ENCODE measurements at regions not wholly inside any gene's neighbourhood (a gene's known extent, or its start where the extent isn't known, plus 50 kb on each side); places are given as distances from the start of the nearest gene placed in this dataset.

DNA sequence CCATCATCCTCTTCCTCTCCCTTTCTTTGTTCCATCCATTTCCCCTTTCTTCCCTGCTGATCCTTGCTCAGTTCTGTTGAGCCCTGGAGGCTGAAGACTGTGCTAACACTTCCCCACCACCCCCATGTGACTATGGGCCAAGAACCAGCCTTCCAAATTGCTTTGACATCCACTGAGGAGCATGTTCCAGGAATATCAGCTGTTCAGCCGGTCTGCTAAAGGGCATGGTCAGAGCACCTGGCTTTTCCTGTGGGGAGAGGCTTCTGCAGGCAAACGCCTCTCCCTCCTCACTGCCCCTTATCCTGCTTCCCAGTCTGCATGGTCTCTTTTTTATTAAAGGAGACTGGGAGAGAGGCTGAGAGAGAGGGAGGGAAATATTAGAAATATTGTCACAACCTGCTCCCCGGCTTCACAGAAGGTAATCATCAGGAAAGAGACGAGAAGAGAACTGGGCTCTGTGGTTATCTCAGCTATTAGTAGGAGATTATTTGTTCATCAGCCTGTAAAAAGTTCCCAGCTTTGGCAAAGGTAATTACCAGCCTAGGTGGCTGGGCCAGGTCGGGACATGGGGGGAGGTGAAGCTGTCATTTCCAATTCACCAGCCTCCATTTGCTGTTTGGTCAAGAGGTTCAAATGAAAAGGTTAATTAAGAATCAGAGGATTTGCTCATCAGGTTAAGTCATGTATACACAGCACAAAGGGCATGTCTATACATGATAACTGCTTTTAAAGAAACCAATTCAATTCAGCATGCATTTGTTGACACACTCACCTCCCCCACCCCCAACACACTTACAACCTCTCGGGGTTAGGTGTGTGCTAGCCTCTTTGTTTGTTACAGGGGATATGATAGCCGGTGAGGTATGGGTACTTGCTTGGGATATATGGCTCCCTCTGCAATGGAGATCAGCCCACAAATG is 83.7 kb upstream of the CRHR1 start:
- DNase-seq (ENCODE audit: low spot score), result no peak

DNA sequence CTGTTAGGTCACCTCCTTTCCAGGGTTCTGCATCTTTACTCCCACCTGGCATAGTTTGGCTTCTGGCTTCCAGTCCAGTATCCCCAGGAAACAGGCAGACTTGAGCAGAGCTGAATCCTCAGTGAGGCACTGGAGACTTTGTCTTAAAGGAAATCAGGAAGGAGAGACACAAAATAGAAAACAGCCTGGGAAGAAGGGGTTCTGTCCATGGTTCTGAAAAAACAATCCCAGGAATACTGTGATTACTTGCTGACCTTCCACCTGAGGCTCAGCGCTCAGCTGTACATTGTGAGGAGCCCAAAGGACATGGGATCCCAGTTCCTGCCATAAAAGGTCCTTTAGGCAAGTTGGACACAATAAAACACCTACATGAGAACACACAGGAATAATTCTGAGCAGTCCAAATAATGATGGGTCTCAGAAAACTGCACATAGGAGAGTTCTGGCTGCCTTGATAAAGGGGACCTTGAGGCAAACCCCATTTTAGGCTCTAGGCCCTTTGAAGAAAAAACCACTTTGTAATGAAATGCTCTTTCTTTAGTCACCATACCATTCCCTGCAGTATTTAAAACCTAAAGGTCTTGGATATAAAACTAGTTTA is 81.4 kb upstream of the CRHR1 start:
- TF ChIP-seq, protein P1, sequence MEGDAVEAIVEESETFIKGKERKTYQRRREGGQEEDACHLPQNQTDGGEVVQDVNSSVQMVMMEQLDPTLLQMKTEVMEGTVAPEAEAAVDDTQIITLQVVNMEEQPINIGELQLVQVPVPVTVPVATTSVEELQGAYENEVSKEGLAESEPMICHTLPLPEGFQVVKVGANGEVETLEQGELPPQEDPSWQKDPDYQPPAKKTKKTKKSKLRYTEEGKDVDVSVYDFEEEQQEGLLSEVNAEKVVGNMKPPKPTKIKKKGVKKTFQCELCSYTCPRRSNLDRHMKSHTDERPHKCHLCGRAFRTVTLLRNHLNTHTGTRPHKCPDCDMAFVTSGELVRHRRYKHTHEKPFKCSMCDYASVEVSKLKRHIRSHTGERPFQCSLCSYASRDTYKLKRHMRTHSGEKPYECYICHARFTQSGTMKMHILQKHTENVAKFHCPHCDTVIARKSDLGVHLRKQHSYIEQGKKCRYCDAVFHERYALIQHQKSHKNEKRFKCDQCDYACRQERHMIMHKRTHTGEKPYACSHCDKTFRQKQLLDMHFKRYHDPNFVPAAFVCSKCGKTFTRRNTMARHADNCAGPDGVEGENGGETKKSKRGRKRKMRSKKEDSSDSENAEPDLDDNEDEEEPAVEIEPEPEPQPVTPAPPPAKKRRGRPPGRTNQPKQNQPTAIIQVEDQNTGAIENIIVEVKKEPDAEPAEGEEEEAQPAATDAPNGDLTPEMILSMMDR (IDR thresholded peaks at IDR 0.05), result no peak
- DNase-seq (ENCODE audit: low spot score) (no peak), ATAC-seq (ENCODE audit: low FRiP score) (no peak)

More for the DNA sequence above, 83.7 kb upstream of the CRHR1 start:
- TF ChIP-seq, protein P1 (IDR thresholded peaks at IDR 0.05), result no peak
- no peak for ATAC-seq (ENCODE audit: low FRiP score)

DNA sequence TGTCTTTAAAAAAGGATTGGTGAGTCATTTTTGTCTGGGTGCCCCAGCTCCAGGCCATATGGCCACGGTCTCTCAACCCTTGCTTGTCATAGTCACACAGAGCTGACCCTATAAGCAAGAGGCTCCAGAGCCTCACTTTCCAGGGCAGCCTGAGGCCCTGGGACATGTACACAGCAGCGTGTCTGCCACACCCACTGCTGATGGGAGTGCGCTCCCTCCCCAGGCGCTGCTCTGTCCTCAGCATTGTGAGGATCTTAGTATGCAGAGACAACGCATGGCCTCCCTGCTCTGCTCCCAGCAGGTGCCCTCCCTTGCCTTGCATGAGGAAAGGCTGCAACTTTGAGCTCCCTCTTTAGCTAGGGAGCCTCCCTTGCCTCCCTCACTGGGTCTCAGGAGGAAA is 80.8 kb upstream of the CRHR1 start:
- no peak for ATAC-seq (ENCODE audit: low FRiP score)
- TF ChIP-seq, protein P1 (IDR thresholded peaks at IDR 0.05), result no peak
- DNase-seq (ENCODE audit: low spot score), result no peak

DNA sequence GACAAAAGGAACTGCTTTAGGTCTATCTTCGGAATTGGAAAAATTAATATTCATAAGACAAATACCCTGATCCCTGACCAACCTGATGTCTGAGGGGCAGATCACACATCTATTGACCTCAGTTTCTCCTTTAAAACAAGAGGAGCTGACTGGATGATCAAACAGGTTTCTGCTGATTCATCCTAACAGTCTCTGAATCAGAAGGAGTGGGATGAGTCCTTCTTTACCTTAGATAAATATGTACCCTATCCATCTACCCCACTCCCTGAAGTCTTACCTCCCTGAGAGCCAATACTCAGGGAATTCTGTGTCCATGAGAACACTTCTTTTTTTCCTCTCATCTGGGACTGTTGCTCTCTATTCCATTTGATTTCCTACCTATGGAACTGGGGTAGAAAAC is 80.3 kb upstream of the CRHR1 start:
- ATAC-seq (ENCODE audit: low FRiP score) (no peak), DNase-seq (ENCODE audit: low spot score) (no peak)
- TF ChIP-seq, protein P1 (IDR thresholded peaks at IDR 0.05), result no peak

DNA sequence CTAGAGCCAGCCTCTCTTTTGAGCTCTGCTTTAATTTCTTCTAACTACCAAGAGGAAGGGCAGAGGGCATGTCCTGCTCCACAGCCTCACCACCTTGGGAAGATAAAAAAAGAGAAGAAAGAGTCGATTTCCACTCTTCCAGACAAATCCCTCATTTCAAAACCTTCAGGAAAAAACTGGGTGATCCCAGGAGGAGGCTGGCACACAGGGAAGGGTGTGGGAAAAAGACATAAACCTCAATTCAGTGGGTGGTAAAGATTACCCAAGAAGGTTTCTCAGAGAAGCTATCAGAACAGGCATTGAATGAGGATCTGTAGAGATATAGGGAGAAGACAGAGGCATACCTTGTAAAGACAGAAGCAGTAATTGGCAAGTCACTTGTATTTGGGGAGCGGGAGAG is 79.9 kb upstream of the CRHR1 start:
- ATAC-seq (ENCODE audit: low FRiP score), result no peak
- DNase-seq (ENCODE audit: low spot score), result no peak
- TF ChIP-seq, protein P1 (IDR thresholded peaks at IDR 0.05), result no peak

DNA sequence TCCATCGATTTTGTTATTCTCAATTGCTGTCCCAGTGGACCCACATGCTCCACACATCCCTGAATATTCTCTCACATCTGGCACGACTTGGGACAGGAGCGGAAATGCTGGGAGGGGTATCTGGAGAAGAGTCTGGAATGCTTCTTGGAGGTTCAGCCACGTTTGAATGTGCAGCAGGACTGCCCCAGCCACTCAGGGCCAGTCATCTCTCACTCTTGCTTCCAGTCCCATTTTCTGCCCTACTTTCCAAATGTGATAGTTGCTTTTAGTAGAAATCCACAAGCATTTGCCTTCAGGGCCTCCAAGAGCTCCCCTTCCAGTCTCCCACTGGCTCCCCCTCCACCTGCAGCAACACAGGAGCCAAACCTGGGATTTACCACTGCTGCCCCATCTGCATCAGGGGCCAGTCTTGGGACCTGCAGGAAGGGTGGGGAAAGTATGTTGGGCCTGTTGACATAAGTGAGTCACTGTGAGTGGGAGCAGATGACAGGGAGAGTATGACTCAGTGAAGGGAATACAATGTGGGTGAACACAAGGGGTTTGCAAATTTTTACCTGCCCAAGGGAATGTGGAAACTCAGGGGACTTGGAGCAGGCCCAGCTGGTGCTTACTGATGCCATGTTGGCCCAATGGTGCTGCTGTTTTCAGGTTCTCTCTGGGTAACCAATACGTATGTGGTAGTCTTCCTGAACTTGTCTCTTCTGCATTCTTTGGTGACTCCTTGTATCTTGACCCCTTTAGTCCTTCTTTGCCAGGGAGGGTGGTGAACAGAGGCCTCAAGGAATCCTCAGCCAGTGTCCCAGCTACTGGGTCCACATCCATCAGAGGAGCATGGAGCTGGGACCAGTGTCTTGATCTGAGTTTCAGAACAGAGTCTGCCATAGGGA is 78.8 kb upstream of the CRHR1 start:
- ATAC-seq (ENCODE audit: low FRiP score), result no peak
- TF ChIP-seq, protein P1 (IDR thresholded peaks at IDR 0.05), result no peak
- no peak for DNase-seq (ENCODE audit: low spot score)
